ENCODE measurements at regions not wholly inside any gene's neighbourhood (a gene's known extent, or its start where the extent isn't known, plus 50 kb on each side); places are given as distances from the start of the nearest gene placed in this dataset.

DNA sequence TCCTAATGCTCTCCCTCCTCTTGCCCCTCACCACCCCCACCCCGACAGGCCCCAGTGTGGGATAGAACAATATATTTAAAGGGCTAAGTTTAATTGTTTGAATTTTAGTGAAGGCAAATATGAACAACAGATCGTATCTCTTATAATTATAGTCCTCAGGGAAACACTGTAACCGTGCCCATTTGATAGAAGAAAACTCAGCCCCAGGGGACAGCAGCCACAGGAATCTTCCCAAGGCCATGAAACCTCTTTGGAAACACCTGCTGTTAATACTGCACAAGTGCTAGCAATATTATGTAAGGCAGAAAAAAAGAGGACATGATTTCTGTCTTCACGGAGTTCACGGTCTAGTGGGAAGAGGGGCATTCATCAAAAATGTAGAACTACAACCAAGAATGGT, 142.2 kb downstream of the URB2 start:
- no peak for DNase-seq

DNA sequence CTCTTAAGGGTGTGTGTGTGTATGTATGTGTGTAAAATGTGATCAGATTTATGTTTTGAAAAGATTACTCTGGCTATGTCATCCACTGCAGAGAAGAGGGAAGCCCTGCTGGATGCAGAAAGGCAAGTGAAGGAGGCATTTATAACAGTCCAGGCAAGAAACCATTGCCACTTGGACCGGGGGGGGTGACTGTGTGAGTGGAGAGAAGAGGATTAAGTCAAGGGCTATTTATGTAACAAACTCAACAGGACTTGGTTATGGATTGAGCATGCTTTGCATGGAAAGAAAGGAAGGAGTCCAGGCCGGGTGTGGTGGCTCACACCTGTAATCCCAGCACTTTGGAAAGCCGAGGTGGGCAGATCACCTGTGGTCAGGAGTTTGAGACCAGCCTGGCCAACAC, 143.0 kb downstream of the URB2 start:
- DNase-seq: no peak

DNA sequence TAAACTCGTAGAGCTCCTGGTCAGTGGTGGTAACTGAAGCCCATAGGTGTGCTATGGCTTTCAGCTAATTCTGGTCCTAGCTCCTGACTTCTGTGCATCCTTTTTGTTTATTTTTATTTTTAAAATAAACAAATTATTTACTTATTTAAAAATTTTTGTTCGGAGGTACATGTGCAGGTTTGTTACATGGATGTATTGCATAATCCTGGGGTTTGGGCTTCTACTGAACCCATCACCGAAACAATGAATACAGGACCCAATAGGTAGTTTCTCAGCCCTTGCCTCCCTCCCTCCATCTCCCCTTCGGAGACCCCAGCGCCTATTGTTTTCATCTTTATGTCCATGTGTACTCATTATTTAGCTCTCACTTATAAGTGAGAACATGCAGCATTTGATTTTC, 143.8 kb downstream of the URB2 start:
- no peak for DNase-seq

DNA sequence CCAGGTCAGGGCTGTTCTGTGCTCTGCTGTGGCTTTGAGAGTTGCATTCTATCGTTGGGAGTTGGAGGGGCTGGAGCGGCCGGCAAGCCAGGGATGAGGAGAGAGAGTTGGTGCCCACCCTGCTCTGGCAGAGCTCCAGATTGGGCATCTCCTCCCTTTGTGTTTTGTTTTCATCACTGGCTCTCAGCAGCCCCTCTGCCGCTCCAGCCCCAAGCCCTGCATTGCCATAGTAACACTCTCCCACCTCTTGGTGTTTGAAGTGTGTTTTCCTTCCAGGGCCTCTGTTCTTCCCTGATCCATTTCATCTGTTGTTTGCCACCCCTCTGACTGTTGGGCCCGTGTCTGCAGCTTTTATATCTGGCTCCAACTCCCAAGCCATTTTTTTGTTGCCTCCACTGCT, 152.7 kb downstream of the URB2 start:
- no peak for DNase-seq

DNA sequence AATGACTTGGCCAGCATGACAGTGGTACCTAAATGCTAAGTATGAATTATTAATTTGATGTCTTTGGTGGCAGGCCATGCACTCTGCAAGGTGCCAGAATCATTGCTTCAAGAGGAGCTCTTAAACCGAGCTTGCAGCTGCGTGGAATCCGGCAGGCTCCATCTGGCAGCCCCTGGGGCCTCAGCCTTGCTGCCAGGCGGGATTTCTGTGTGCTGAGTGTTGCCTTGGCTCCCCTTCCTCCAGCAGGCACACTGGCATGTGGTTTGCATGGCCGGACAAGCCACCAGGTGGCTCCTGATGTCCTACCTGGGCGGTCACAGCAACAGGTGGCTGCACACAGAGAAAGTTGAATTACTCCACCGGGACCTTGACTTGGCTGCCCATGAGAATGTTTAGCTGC, 155.4 kb downstream of the URB2 start:
- no peak for DNase-seq

DNA sequence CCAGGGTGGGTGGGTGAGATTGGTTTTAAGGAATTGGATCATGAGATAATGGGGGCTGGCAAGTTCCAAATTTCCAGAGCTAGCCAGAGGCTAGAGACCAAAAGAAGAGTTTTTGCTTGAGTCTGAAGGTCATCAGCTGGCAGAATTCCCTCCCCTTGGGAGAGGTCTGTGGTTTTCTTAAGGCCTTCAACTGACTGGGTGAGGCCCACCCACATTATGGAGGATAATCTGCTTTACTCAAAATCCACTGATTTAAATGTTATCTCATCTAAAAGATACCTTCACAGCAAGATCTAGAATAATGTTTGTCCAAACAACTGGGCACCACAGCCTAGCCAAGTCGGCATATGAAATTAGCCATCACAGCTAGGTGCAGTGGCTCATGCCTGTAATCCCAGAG, 156.4 kb downstream of the URB2 start:
- DNase-seq: no peak

DNA sequence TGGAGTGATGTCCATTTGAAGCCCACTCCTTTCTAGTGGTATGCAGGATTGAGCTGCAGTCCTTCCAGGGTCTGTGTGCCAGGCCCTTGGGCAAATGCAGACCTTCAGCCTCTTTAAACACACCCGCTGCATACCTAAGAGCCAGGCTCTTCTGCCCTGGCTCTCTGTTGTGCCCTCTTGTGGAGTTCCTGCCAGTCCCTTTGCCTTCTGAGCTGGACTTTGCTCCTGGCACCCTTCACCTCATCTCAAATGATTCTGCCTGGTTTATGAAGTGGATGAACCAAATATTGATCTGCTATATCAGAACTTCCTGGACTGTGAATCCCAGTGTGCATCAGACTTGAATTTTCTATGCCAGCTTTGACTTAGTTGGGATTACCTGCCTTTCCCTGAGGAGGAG, 158.8 kb downstream of the URB2 start:
- DNase-seq: no peak

DNA sequence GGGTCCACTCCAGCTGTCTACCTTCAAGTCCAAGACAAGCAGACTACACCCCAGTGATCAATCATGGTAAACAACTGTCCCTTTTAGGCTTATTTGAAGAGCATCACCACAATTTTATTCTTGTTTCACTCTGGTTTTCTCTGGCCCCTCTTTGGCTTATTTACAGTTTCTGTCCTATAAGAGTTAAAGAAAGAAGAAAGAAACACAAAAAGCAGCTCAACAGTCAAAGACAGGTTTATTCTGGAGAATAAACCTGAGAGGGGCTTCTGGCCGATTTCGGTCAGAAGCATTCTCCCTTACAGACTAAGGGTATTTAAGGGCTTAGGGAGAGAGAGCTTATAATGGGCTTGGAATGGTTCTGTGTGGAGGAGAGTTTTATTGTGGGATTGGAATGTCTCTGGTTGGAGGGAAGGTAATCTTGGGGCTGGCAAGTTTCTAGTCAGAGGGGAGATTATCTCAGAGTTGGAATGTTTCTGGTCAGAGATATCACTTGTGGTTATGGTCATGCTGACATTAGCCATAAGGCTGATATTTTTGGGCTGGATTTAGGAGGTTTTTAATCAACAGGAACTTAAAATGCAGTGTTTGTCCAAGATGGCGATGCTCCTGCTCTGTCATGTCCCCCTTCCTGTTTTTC, 161.0 kb downstream of the URB2 start:
- DNase-seq: no peak

DNA sequence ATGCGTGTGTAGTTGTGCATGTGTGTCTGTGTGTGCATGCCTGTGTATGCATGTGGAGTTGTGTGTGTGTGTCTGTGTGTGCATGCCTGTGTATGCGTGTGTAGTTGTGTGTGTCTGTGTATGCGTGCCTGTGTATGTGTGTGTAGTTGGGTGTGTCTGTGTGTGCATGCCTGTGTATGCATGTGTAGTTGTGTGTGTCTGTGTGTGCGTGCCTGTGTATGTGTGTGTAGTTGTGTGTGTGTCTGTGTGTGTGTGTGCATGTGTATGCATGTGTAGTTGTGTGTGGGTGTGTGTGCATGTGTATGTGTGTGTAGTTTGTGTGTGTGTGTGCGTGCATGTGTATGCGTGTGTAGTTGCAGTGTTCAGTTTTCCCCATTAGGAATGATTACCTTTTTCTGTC, 162.0 kb downstream of the URB2 start:
- no peak for DNase-seq

DNA sequence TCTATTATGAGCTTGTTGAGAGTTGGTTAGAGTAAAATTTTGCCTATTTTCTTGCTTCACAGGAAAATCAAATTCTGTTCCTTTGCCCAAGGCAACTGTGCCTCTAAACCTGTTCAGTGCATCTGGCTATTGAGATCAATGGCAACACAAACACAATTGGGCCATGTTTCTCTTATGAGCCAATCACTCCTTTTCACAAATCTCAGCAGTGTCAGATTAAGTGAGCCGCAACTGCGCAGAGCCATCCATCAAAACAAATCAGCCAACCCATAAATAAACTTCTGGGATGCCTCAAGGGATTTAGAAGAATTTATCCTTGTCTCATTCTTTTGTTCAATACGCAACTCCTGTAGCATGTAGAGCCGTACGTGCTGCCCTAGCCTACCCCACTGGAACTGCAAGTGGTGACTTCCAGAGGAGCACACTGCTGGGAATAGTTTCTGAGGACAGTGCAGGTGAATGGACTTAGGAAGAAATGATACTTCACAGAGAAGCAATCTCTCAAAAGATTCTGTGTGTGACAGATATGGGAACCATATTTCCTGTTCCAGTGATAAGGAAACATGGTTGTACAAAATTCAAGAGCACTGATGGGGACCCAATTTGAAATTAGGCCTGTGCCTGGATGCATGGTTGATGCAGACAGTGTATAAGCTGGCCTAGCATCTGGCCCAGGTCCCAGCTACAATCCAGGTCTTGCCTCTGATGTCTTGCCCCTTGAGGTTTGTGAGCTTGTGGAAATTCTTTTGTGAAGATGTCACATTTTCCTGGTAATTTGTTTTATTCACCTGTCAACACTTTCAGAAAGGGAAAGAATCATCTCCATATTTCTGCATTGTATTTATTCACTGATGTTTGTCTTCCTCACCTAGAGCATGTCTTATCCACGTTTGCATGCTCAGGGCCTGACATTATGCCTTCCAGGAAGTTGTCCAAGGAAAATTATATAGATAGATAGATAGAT, 166.2 kb downstream of the URB2 start:
- no peak for DNase-seq

DNA sequence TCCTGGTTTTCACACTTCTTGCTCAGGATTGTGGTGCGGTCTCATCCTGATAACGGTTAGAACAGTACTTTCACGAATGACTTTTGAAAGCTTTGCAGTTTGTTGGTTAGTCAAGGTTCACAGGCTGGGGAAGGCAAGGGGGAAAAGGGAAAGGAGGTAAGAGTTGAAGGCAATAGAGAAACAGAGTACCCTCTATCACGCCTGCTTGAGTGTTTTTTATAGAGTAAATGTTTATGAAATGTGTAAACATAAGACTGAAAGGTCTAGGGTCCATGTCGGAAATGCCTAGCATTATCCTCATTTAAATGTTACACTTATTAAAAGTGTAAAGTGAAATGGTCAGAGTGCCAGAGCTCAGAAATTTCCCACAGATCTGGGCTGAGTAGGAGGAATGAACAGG, 167.4 kb downstream of the URB2 start:
- no peak for DNase-seq

DNA sequence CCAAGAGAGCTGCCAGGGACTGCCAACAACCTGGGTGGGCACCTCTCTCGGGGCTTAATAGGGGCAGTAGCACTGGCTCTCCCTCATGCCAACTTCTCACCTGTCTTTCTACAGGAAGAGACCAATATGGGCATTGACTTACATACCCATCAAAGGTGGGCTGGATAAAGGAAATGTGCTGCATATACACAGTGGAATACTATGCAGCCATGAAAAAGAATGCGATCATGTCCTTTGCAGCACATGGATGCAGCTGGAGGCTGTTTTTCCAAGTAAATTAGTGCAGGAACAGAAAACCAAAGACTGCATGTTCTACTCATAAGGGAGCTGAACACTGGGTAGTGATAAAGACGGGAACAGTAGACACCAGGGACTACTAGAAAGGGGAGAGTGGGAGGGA, 172.5 kb downstream of the URB2 start:
- DNase-seq: no peak

DNA sequence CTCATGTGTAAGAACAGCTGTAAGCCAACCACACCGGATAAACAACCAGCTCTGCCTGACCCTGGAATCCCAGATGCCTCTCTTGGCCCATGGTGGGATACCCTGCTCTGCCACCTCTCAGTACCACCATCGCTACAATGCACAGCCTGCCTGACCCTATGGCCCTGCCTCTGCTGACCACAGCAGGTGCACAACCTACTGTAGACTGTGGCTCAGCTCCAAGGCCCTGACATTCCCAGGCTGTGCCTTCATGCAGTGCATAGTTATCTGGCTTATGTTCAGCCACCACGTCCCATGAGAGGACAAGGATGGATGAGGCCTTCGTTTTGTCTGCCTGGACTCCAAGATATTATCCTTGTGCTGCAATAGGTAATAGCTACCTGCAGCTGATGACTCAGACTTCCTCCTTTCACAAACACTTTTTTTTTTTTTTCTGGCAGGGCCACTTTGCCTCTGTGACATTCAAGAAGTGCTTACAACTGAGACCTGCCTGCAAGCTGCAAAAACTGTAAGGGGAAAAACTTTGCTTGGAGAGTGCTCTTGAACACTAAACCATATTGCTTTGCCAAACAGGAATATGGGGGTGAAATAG, 177.7 kb downstream of the URB2 start:
- DNase-seq: no peak

DNA sequence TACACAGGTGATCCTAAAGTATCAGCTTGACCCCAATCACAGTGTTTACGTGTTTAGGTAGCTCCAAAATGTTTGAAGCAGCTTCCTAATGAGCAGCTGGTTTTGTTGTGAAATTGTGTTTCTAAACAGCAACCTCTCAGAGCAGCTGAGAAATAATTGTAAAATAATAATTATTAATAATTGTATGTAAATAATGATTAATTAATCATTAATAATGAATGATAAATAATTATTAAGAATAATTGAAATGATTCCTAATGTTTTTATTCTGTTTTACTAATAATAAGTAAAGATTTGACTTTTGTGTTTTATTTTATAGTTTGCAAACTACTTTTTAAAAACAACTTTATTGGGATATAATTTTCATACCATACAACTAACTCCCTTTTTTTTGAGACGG, 182.2 kb downstream of the URB2 start:
- no peak for DNase-seq

DNA sequence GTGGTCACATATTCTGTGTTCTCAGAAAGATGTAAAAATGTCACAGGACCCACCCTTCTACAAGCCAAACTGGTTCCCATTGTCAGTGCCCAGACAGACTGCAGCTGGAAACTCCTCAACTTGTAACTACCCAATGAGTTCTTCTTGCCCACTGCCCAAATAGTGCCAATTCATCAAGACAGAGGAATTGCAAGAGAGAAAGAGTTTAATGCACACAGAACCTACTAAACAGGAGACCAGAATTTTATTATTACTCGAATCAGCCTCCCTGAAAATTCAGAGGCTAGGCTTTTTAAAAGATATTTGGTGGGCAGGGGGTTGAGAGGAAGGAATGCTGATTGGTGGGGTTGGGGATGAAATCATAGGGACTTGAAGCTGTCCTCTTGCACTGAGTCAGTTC, 184.1 kb downstream of the URB2 start:
- no peak for DNase-seq

DNA sequence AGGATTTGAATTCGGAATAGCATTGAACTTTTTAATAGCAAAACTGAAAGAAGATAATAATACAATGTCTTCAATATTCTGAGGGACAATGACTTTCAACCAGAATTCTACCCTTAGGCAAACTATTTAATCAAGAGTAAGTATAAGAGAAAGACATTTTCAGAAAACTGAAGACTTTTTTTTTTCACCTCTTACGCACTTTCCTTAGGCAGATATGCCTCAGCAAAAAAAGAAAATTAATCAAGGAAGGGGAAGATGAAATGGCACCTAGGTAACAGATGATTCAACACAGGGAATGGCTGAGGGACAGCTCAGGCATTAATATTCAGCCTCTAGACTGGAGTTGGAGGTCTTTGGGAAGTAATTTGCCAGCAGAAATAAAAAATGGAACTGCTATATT, 184.9 kb downstream of the URB2 start:
- DNase-seq: no peak

DNA sequence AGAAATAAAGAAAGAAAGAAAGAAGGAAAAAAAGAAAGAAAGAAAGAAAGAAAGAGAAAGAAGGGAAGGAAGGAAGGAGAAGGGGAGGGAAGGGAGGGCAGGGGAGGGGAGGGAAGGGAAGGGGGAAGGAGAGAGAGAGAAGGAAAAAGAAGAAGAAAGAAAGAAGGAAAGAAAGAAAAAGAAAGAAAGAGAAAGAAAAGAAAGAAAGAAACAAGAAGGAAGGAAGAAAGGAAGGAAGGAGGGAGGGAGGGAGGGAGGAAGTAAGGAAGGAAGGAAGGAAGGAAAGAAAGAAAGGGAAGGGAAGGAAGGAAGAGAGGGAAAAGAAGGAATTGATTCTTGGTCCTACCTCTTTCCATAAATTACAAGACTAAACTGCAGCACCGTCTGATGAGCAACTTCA, 186.1 kb downstream of the URB2 start:
- DNase-seq: no peak

DNA sequence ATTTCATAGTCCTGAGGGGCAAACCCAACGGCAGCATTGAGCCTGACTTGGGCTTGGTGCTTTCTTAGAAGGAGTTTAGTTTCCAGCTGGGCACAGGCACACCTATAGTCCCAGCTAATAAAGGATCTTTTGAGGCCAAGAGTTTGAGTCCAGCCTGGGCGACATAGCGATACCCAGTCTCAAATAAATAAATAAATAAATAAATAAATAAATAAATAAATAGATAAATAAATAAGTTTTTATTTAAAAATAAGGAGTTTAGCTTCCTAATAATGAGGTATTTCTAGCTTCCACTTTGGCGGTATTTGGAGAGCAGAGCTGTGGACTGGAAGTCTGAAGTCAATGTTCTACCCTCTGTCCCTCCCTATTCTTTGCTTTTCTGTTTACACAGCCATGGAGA, 186.6 kb downstream of the URB2 start:
- DNase-seq: no peak

DNA sequence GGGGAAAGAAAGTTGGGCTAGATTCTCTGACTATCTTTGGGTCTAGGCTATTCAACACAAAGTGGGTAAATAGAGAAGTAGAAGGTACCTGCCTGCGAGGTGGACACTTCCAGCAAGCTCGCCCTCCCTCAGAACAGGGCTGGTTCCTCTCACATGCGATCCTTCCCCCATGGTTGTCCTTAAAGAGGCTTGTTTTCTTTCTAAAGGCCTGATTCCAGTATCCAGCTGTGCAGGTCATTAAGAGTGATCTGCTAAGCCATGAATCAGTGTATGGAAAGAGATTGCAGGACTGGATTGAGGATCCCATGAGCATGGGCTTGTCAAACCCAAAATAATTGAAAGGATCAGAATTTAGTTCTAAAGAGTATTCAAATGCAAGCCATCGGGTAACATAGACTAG, 189.0 kb downstream of the URB2 start:
- no peak for DNase-seq

DNA sequence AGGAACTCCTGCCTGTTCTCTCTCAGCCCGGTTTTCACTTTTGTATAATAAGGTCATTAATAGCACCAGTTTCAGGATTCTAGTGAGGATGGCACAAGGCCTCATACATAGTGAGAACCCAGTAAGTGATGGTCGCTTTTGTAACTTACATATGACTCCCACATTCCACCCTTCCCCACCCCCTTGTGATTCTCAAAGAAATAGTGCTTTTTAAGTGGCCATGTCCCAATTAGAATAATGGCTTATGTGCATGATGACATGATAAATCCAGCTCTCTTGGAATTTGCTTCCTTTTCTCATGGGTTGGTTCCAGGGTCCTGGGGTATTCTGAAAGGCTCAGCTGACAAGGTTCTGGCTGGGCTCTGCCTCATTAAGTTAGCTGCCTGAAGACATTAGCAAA, 189.9 kb downstream of the URB2 start:
- no peak for DNase-seq

DNA sequence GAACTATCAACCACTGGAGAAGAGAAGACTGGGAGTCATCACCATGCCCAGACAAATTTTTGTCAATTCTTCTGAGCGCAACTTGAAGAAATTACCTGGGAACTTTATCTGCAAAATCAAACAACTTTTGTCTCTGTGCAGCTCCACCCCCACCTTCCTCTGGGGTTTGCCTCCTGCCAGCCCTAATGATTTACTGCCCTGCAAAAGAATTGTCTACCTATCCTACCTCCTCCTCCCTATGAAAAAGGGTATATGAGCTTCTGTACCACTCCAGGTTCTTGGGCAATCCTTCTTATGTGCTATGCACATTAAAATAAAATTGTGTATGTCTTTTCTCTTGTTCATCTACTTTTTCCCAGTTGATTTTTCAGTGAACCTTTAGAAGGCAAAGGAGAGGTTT, 191.9 kb downstream of the URB2 start:
- DNase-seq: no peak

DNA sequence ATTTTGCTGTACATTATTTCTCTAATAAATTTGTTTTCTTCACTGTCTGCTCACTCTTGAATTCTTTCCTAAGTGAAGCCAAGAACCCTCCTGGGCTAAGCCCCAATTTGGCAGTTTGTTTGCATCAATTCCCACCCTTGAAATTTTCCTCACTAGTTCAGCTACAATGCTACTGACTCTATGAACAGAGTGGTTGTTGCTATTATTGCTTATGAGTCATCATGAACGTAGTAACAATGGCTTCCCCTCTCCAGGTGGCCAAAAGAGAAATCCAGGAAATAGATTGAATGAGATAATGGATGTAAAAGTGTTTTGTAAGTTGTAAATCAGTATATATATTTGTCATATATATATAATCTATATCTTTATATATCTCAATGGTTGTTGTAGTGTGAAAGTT, 193.0 kb downstream of the URB2 start:
- no peak for DNase-seq

DNA sequence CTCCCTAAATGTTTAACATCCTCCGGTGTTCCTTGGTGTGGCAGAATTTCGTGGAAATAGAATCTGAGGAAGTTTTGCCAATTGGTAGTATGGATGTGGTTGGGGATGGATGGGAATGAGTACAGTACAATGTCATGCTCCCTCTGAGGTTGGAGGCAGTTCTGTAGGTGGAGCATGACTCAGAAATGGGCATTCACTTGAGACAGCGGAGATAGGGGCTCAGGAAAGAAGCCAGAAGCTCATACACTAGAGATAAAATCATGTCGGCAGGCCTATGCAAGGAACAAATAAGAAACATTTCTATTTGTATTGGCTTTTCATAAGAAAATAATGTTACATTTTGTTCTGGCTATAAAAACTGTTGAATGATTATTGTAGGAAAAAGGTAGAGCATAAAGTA, 196.0 kb downstream of the URB2 start:
- no peak for DNase-seq

DNA sequence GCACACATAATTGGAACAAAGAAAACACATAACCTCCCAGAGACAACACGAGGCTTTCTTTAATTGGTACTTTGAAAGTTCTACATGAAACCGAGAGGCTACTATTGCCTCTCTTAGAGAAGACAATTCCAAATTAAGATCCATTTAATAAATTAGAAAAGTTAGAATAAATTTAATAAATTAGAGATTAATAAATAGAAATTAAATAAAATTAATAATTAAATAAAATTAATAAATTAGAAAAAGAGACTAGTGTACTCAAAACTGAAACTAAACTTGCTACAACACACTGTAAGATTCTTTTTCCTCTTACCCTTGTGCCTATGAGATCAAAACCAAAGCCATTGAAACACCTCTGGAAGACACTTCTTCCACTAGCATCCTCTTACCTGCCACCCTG, 199.0 kb downstream of the URB2 start:
- DNase-seq: no peak
